Panc1 (cell line): ENCODE measurements at regions not wholly inside any gene's neighbourhood (a gene's known extent, or its start where the extent isn't known, plus 50 kb on each side); places are given as distances from the start of the nearest gene placed in this dataset.

Experiments used
- CTCF ChIP-seq: fragments of 450-650 bp; IDR thresholded peaks from 2 replicates; pipeline ENCODE4 v1.5.1; 2017; ENCODE audit warnings: mild to moderate bottlenecking
- POLR2AphosphoS5 ChIP-seq: IDR thresholded peaks from 2 replicates; pipeline ENCODE4 v1.6.1; 2012; ENCODE audit warnings: mild to moderate bottlenecking, low read depth, low read length, moderate library complexity

DNA sequence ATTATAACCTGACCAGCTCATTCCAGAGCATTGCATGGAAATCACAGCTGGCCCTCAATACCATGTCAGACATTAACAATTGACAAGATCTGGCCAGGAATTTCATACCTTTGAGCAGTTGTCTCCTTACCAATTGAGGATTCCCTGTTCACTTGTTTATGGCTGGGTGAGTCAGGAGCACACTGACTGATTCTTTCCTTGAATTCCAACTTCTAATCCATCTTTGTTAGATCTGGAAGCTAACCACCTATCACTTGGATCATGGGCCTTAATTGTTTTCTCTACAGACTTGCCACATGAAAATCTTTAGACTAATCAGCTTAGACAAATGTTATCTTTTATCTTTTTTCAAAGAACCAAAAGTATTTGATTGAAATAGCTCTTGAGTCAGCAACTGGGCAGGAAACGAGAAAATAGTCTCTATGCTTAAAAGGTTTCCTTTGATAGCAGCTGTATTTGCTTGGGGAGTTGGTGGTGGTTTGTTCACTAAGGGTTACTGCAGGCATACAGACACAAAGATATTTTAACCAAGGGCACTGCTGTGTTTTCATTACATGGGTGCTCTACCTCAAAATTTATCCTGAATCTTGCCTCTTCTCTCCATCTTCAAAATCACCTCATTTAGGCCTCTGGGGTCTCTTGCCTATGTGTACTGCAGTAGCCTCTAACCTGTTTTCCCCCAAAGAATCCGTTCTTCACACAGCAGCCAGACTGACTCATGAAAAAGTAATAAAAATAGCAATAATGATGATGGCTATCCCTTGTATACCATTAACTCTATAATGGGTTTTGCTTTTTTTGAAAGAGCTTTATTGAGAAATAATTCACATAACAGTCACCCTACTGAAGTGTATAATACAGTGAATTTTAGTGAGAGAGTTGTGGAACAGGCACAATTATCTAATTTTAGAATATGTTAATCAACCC is 197.0 kb upstream of the NMUR2 start:
- TF ChIP-seq CTCF (no peak), POLR2AphosphoS5 (no peak)
